GM06990 (cell line): ENCODE measurements at regions not wholly inside any gene's neighbourhood (a gene's known extent, or its start where the extent isn't known, plus 50 kb on each side); places are given as distances from the start of the nearest gene placed in this dataset.

Source experiments
- DNase-seq: peaks from one replicate; pipeline ENCODE4 v3.0.0-alpha.2; 2011; ENCODE audit not compliant: insufficient read length; ENCODE audit errors: extremely low read depth
- H3K27me3 ChIP-seq: replicated peaks from 2 replicates; pipeline ENCODE4 v1.6.0; 2011; ENCODE audit warnings: low read length; ENCODE audit not compliant: control insufficient read depth, insufficient read depth
- H3K36me3 ChIP-seq: 2 replicates; pipeline ENCODE4 v1.5.1; 2011; ENCODE audit warnings: low read length; ENCODE audit not compliant: control insufficient read depth, insufficient read depth
- H3K4me3 ChIP-seq: replicated peaks from 2 replicates; pipeline ENCODE4 v1.5.1; 2011; ENCODE audit warnings: low read depth, mild to moderate bottlenecking, control low read depth, low read length
- TF ChIP-seq, protein P1 (sequence below): IDR thresholded peaks from 2 replicates; pipeline ENCODE4 v1.5.1; 2011; ENCODE audit warnings: low read length, control low read depth, mild to moderate bottlenecking, inconsistent platforms; ENCODE audit not compliant: insufficient read depth, poor library complexity, severe bottlenecking

GRCh38 chr4:26233350-26233749 lies 87.5 kb upstream of the RBPJ start:
- Histone ChIP-seq H3K36me3 (no peaks in the 10 kb centered on the region), H3K4me3 (no peak overlapping the region), H3K27me3 (no peaks in the 10 kb centered on the region; the same call in 1 of the 2 replicates)
- DNase-seq: no peak
- TF ChIP-seq, protein P1, sequence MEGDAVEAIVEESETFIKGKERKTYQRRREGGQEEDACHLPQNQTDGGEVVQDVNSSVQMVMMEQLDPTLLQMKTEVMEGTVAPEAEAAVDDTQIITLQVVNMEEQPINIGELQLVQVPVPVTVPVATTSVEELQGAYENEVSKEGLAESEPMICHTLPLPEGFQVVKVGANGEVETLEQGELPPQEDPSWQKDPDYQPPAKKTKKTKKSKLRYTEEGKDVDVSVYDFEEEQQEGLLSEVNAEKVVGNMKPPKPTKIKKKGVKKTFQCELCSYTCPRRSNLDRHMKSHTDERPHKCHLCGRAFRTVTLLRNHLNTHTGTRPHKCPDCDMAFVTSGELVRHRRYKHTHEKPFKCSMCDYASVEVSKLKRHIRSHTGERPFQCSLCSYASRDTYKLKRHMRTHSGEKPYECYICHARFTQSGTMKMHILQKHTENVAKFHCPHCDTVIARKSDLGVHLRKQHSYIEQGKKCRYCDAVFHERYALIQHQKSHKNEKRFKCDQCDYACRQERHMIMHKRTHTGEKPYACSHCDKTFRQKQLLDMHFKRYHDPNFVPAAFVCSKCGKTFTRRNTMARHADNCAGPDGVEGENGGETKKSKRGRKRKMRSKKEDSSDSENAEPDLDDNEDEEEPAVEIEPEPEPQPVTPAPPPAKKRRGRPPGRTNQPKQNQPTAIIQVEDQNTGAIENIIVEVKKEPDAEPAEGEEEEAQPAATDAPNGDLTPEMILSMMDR: no peak

GRCh38 chr4:26235500-26235899 lies 85.3 kb upstream of the RBPJ start:
- Histone ChIP-seq H3K27me3 (no peaks in the 10 kb centered on the region), H3K4me3 (no peak overlapping the region), H3K36me3 (no peaks in the 10 kb centered on the region)
- TF ChIP-seq, protein P1: no peak
- no peak for DNase-seq

DNA sequence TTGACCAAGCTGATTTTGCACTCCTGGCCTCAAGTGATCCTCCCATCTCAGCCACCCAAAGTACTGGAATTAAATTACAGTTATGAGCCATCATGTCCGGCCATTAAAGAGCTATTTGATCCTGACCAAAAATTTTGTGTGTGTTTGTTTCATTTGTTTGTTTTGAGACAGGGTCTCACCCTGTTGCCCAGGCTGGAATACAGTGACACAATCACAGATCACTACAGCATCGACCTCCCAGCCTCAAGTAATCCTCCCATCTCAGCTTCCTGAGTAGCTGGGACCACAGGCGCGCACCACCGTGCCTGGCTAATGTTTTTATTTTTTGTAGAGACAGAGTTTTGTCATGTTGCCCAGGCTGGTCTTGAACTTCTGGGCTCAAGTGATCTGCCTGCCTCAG lies 82.9 kb upstream of the RBPJ start:
- DNase-seq: no peak
- TF ChIP-seq, protein P1: no peak
- no peaks in the 10 kb centered on the region for H3K36me3 ChIP-seq
- no peaks in the 10 kb centered on the region for H3K27me3 ChIP-seq
- H3K4me3 ChIP-seq: no peak overlapping the region

DNA sequence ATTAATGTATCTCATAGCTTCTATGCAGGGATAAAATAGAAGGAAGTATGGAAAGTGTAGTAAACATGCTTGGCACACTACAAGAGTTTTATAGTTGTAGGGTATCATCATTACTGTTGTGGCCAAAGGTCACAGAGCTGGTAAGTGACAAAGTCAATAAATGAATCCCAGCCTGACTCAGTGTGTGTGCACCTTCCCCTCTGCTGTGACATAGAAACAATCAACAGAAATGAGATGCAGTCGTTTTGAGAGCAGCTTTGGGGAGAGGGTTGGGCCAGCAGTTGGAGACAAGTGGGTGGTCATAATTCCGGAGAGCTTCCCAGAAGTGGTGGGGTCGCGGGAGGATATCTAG lies 82.4 kb upstream of the RBPJ start:
- Histone ChIP-seq H3K27me3 (no peaks in the 10 kb centered on the region), H3K4me3 (no peak overlapping the region), H3K36me3 (no peaks in the 10 kb centered on the region)
- no peak for DNase-seq
- TF ChIP-seq, protein P1: no peak

DNA sequence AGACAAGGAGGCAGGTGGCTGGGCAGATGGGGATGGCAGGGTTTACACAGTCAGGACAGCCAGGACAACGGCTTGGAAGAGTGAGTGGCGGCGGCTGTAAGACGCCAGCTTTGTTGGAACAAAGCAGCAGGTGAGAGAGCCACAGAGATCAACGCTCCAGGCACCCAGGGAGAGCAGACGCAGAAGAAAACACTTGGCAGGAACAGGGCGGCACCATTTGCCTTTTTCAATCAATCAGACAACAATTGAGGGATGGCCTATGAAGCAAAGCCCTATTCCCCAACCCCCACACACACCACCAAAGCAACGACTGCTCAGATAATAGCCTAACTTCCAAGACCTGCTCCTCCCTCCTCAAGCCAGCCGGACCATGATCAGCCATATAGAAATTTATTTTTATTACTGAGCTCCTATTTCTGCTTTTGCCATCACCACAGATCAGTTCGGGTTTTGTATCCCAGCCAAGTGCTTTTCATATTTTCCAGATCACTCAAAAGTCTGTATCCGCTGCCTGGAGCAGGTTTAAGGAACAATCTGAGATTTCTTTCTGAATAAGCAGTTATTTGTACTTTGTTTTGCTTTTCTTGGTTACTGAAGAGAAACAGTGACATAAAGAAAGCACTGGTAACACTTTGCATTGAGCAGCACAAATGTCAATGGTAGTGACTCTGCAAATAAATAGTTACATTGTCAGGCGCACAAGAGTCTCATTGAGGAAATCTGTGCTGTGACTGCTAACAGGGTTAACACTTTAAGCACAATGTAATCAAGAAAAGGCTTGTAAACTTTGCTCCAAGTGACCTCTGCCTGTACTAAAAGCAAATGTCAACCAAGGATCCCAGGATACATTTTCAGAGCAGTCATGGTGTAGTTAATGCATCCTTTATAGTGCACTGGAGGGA lies 81.8 kb upstream of the RBPJ start:
- DNase-seq: no peak
- Histone ChIP-seq H3K36me3 (no peaks in the 10 kb centered on the region), H3K27me3 (no peaks in the 10 kb centered on the region), H3K4me3 (no peak overlapping the region)
- TF ChIP-seq, protein P1: no peak
